Glomerular visceral epithelial cell (primary cell): ENCODE measurements at regions not wholly inside any gene's neighbourhood (a gene's known extent, or its start where the extent isn't known, plus 50 kb on each side); places are given as distances from the start of the nearest gene placed in this dataset.

ENCODE experiments used
- DNase-seq: peaks from one replicate; pipeline ENCODE4 v3.0.0-alpha.2; 2016; ENCODE audit errors: extremely low spot score

- DNase-seq: no peak
Measured at GRCh38 chr1:187091666-187092065, 262.9 kb downstream of the PLA2G4A start.

- DNase-seq: no peak
Measured at GRCh38 chr1:187092104-187092503, 263.4 kb downstream of the PLA2G4A start.

GRCh38 chr1:187096689-187097088 is 267.9 kb downstream of the PLA2G4A start:
- no peak for DNase-seq

GRCh38 chr1:187110351-187110750 is 281.6 kb downstream of the PLA2G4A start:
- DNase-seq: no peak

GRCh38 chr1:187114792-187115191 is 286.0 kb downstream of the PLA2G4A start:
- no peak for DNase-seq

GRCh38 chr1:187121661-187122060 is 292.9 kb downstream of the PLA2G4A start:
- no peak for DNase-seq

- DNase-seq: no peak
Measured at GRCh38 chr1:187122566-187122965, 293.8 kb downstream of the PLA2G4A start.

GRCh38 chr1:187129132-187129531 is 300.4 kb downstream of the PLA2G4A start:
- no peak for DNase-seq

- no peak for DNase-seq
Measured at GRCh38 chr1:187143783-187144182, 315.0 kb downstream of the PLA2G4A start.

GRCh38 chr1:187146388-187146787 is 317.6 kb downstream of the PLA2G4A start:
- DNase-seq: no peak

- DNase-seq: no peak
Measured at GRCh38 chr1:187151555-187151954, 322.8 kb downstream of the PLA2G4A start.

- no peak for DNase-seq
Measured at GRCh38 chr1:187153047-187153446, 324.3 kb downstream of the PLA2G4A start.

GRCh38 chr1:187157115-187157514 is 328.4 kb downstream of the PLA2G4A start:
- no peak for DNase-seq

GRCh38 chr1:187157552-187157951 is 328.8 kb downstream of the PLA2G4A start:
- no peak for DNase-seq

GRCh38 chr1:187167555-187167954 is 338.8 kb downstream of the PLA2G4A start:
- DNase-seq: no peak

GRCh38 chr1:187168297-187168696 is 339.5 kb downstream of the PLA2G4A start:
- no peak for DNase-seq

GRCh38 chr1:187185389-187185788 is 356.6 kb downstream of the PLA2G4A start:
- DNase-seq: no peak

GRCh38 chr1:187197685-187198084 is 368.9 kb downstream of the PLA2G4A start:
- no peak for DNase-seq

- DNase-seq: peak; percentile 65
Measured at GRCh38 chr1:187203257-187203656, 374.5 kb downstream of the PLA2G4A start.

GRCh38 chr1:187212377-187212776 is 383.6 kb downstream of the PLA2G4A start:
- no peak for DNase-seq

- DNase-seq: no peak
Measured at GRCh38 chr1:187226396-187226795, 397.6 kb downstream of the PLA2G4A start.

GRCh38 chr1:187228790-187229189 is 400.0 kb downstream of the PLA2G4A start:
- DNase-seq: no peak

GRCh38 chr1:187229496-187229895 is 400.7 kb downstream of the PLA2G4A start:
- DNase-seq: no peak

GRCh38 chr1:187234706-187235105 is 406.0 kb downstream of the PLA2G4A start:
- DNase-seq: no peak

GRCh38 chr1:187236199-187236598 is 407.4 kb downstream of the PLA2G4A start:
- DNase-seq: no peak
